GM12872 (cell line): ENCODE measurements at regions not wholly inside any gene's neighbourhood (a gene's known extent, or its start where the extent isn't known, plus 50 kb on each side); places are given as distances from the start of the nearest gene placed in this dataset.

Experiments
- CTCF ChIP-seq: IDR thresholded peaks from 3 replicates; pipeline ENCODE4 v1.5.1; 2011; ENCODE audit warnings: low read depth, mild to moderate bottlenecking, low read length, moderate library complexity; ENCODE audit not compliant: insufficient read depth

GRCh38 chr1:230011333-230012092 is 55.5 kb upstream of the GALNT2 start:
- no peak for TF ChIP-seq CTCF

- TF ChIP-seq CTCF, result no peak
Measured at GRCh38 chr1:230012093-230012393, 55.0 kb upstream of the GALNT2 start.

GRCh38 chr1:230012741-230013140 is 54.3 kb upstream of the GALNT2 start:
- no peak for TF ChIP-seq CTCF

- no peak for TF ChIP-seq CTCF
Measured at GRCh38 chr1:230016159-230016558, 50.9 kb upstream of the GALNT2 start.
